SKM-1 (cell line): ENCODE measurements at regions not wholly inside any gene's neighbourhood (a gene's known extent, or its start where the extent isn't known, plus 50 kb on each side); places are given as distances from the start of the nearest gene placed in this dataset.
"Not testable (repeated sequence)": the region's sequence is repeated elsewhere in the genome, so short reads cannot be mapped to it uniquely, and the experiment has no call there.

Experiments used
- DNase-seq: peaks from one replicate; lab custom pipeline; 2025; ENCODE audit not compliant: unreplicated experiment; lab: John Stamatoyannopoulos, UW

GRCh38 chr21:24628046-24628445 is 979.2 kb downstream of the MRPL39 start:
- no peak for DNase-seq

GRCh38 chr21:24617819-24618218 is 989.5 kb downstream of the MRPL39 start:
- no peak for DNase-seq

- no peak for DNase-seq
Observed at GRCh38 chr21:24594082-24594481, 1013.2 kb downstream of the MRPL39 start.

- no peak for DNase-seq
Observed at GRCh38 chr21:24590261-24590660, 1017.0 kb downstream of the MRPL39 start.

- no peak for DNase-seq
Observed at GRCh38 chr21:24583473-24583872, 1023.8 kb downstream of the MRPL39 start.

- no peak for DNase-seq
Observed at GRCh38 chr21:24577301-24577700, 1030.0 kb downstream of the MRPL39 start.

- no peak for DNase-seq
Observed at GRCh38 chr21:24561291-24561690, 1046.0 kb downstream of the MRPL39 start.

- DNase-seq, result no peak
Observed at GRCh38 chr21:24552491-24552890, 1054.8 kb downstream of the MRPL39 start.

- DNase-seq, result no peak
Observed at GRCh38 chr21:24545807-24546361, 1061.4 kb downstream of the MRPL39 start.

GRCh38 chr21:24514081-24514733 is 1093.1 kb downstream of the MRPL39 start:
- no peak for DNase-seq

GRCh38 chr21:24509131-24509530 is 1098.2 kb downstream of the MRPL39 start:
- DNase-seq, result no peak

- no peak for DNase-seq
Observed at GRCh38 chr21:24486973-24487372, 1120.3 kb downstream of the MRPL39 start.

GRCh38 chr21:24483361-24483760 is 1123.9 kb downstream of the MRPL39 start:
- DNase-seq, result not testable (repeated sequence)

- DNase-seq, result no peak
Observed at GRCh38 chr21:24470852-24471251, 1136.4 kb downstream of the MRPL39 start.

- DNase-seq, result no peak
Observed at GRCh38 chr21:24456358-24456757, 1150.9 kb downstream of the MRPL39 start.

- DNase-seq, result no peak
Observed at GRCh38 chr21:24450119-24450518, 1157.2 kb downstream of the MRPL39 start.

GRCh38 chr21:24445517-24445916 is 1161.8 kb downstream of the MRPL39 start:
- DNase-seq, result no peak

- DNase-seq, result no peak
Observed at GRCh38 chr21:24444736-24445135, 1162.5 kb downstream of the MRPL39 start.

- DNase-seq, result no peak
Observed at GRCh38 chr21:24436236-24436635, 1171.0 kb downstream of the MRPL39 start.

GRCh38 chr21:24428591-24429199 is 1178.6 kb downstream of the MRPL39 start:
- no peak for DNase-seq

- DNase-seq, result no peak
Observed at GRCh38 chr21:24424776-24425175, 1182.5 kb downstream of the MRPL39 start.

- DNase-seq, result no peak
Observed at GRCh38 chr21:24423546-24423945, 1183.7 kb downstream of the MRPL39 start.

- DNase-seq, result no peak
Observed at GRCh38 chr21:24420689-24421088, 1186.6 kb downstream of the MRPL39 start.
